ENCODE measurements at regions not wholly inside any gene's neighbourhood (a gene's known extent, or its start where the extent isn't known, plus 50 kb on each side); places are given as distances from the start of the nearest gene placed in this dataset.

GRCh38 chr5:118778941-118779340 lies 209.4 kb downstream of the DTWD2 start:
- no peak for DNase-seq (ENCODE audit: low read depth in 3 of 3, low spot score in 2 of 3)

- no peak for DNase-seq (ENCODE audit: low read depth in 3 of 3, low spot score in 2 of 3)
Observed at GRCh38 chr5:118777189-118777736, 211.1 kb downstream of the DTWD2 start.

- DNase-seq (ENCODE audit: low read depth in 3 of 3, low spot score in 2 of 3) = no peak
Observed at GRCh38 chr5:118776755-118777154, 211.6 kb downstream of the DTWD2 start.

GRCh38 chr5:118775790-118776499 lies 212.4 kb downstream of the DTWD2 start:
- DNase-seq (ENCODE audit: low read depth in 3 of 3, low spot score in 2 of 3) = no peak

GRCh38 chr5:118768607-118769175 lies 219.7 kb downstream of the DTWD2 start:
- no peak for DNase-seq (ENCODE audit: low read depth in 3 of 3, low spot score in 2 of 3)

GRCh38 chr5:118762291-118762690 lies 226.1 kb downstream of the DTWD2 start:
- DNase-seq (ENCODE audit: low read depth in 3 of 3, low spot score in 2 of 3) = no peak

GRCh38 chr5:118761814-118762213 lies 226.5 kb downstream of the DTWD2 start:
- DNase-seq (ENCODE audit: low read depth in 3 of 3, low spot score in 2 of 3) = no peak

- DNase-seq (ENCODE audit: low read depth in 3 of 3, low spot score in 2 of 3) = no peak
Observed at GRCh38 chr5:118752969-118753368, 235.4 kb downstream of the DTWD2 start.

GRCh38 chr5:118736396-118736795 lies 252.0 kb downstream of the DTWD2 start:
- DNase-seq (ENCODE audit: low read depth in 3 of 3, low spot score in 2 of 3) = no peak

- DNase-seq (ENCODE audit: low read depth in 3 of 3, low spot score in 2 of 3) = no peak
Observed at GRCh38 chr5:118733394-118733793, 255.0 kb downstream of the DTWD2 start.

GRCh38 chr5:118728191-118728590 lies 260.2 kb downstream of the DTWD2 start:
- no peak for DNase-seq (ENCODE audit: low read depth in 3 of 3, low spot score in 2 of 3)

- DNase-seq (ENCODE audit: low read depth in 3 of 3, low spot score in 2 of 3) = no peak
Observed at GRCh38 chr5:118726891-118727290, 261.5 kb downstream of the DTWD2 start.

- no peak for DNase-seq (ENCODE audit: low read depth in 3 of 3, low spot score in 2 of 3)
Observed at GRCh38 chr5:118723021-118723338, 265.4 kb downstream of the DTWD2 start.

GRCh38 chr5:118722122-118723020 lies 266.0 kb downstream of the DTWD2 start:
- DNase-seq (ENCODE audit: low read depth in 3 of 3, low spot score in 2 of 3) = no peak

GRCh38 chr5:118711727-118712126 lies 276.6 kb downstream of the DTWD2 start:
- DNase-seq (ENCODE audit: low read depth in 3 of 3, low spot score in 2 of 3) = no peak

- DNase-seq (ENCODE audit: low read depth in 3 of 3, low spot score in 2 of 3) = no peak
Observed at GRCh38 chr5:118705959-118706667, 282.2 kb downstream of the DTWD2 start.

- DNase-seq (ENCODE audit: low read depth in 3 of 3, low spot score in 2 of 3) = no peak
Observed at GRCh38 chr5:118703241-118703640, 285.1 kb downstream of the DTWD2 start.

GRCh38 chr5:118701791-118702190 lies 286.6 kb downstream of the DTWD2 start:
- no peak for DNase-seq (ENCODE audit: low read depth in 3 of 3, low spot score in 2 of 3)

- no peak for DNase-seq (ENCODE audit: low read depth in 3 of 3, low spot score in 2 of 3)
Observed at GRCh38 chr5:118700510-118700909, 287.8 kb downstream of the DTWD2 start.

GRCh38 chr5:118698774-118699173 lies 289.6 kb downstream of the DTWD2 start:
- no peak for DNase-seq (ENCODE audit: low read depth in 3 of 3, low spot score in 2 of 3)

GRCh38 chr5:118696076-118696475 lies 292.3 kb downstream of the DTWD2 start:
- DNase-seq (ENCODE audit: low read depth in 3 of 3, low spot score in 2 of 3) = no peak
